ENCODE measurements at regions not wholly inside any gene's neighbourhood (a gene's known extent, or its start where the extent isn't known, plus 50 kb on each side); places are given as distances from the start of the nearest gene placed in this dataset.

- no peak for TF ChIP-seq POLR2A (IDR thresholded peaks at IDR 0.05)
- TF ChIP-seq CTCF (IDR thresholded peaks at IDR 0.05), result no peak
- no peaks in the 10 kb centered on the region for H3K9me3 ChIP-seq (replicated peaks in 1 of 3)
Observed at GRCh38 chr12:84077679-84078078, 834.9 kb downstream of the SLC6A15 start.

DNA sequence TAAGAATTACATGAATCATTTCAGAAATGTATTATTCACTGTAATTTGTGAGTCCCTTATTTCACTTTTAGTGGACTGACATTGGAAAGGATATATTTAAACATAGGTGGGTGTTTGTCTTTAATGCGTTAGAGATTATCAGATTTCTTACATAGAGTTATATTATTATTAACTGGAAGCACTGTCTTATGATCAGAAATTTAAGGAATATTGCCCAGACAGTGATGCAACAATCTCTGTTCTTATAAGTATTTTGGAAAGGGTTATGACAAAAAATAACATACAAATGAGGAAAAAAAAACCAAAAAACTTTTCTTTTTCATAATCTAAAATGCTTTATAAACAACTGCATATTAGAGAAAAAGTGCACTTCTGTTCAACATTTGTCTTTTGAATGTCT is 836.6 kb downstream of the SLC6A15 start:
- TF ChIP-seq POLR2A (IDR thresholded peaks at IDR 0.05) (no peak), CTCF (IDR thresholded peaks at IDR 0.05) (no peak)
- H3K36me3 ChIP-seq (replicated peaks in 1 of 2), result no peaks in the 10 kb centered on the region
- no peak overlapping the region for H3K27ac ChIP-seq
- WGBS, 4 donors, result 80 to 87% (median 83%) methylated on average over 1 of the region's 1 CpG
- no peaks in the 10 kb centered on the region for H3K9me3 ChIP-seq (replicated peaks in 1 of 3)
- no peaks in the 10 kb centered on the region for H3K27me3 ChIP-seq
- no peaks in the 10 kb centered on the region for H3K4me1 ChIP-seq (replicated peaks in 1 of 2)
- intact Hi-C loops (cut with DNase I), result no loop called here
- no peak overlapping the region for H3K4me3 ChIP-seq
- DNase-seq, result no peak

More at GRCh38 chr12:84077679-84078078, 834.9 kb downstream of the SLC6A15 start:
- intact Hi-C loops (cut with DNase I), result no loop called here
- H3K27ac ChIP-seq, result no peak overlapping the region
- H3K4me3 ChIP-seq, result no peak overlapping the region
- H3K36me3 ChIP-seq (replicated peaks in 1 of 2), result no peaks in the 10 kb centered on the region
- no peak for DNase-seq
- no peaks in the 10 kb centered on the region for H3K27me3 ChIP-seq
- H3K4me1 ChIP-seq (replicated peaks in 1 of 2), result no peaks in the 10 kb centered on the region

DNA sequence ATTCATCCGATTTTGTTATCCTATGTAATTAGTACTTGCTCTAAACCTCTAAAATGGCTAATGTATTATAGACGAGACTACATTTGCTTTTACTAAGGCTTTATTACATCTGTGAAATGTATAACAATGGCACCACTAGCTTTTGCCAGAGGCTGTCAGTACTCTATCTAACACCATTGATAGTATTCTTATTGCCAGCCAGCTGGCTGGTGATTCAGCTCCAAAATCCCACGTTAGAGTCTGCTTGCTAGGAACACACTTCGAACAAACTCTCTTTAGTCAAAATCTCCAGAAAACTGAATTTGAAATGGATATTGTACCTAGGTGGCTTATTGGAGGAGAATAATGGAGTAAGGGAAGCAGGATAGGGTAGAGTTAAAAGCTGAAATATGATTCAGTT is 839.2 kb downstream of the SLC6A15 start:
- 68 to 77% (median 70%) methylated on average over 4 of the region's 4 CpGs for WGBS, 4 donors
- TF ChIP-seq CTCF (IDR thresholded peaks at IDR 0.05) (no peak), POLR2A (IDR thresholded peaks at IDR 0.05) (no peak)
- DNase-seq, result no peak

GRCh38 chr12:84072961-84073360 is 839.6 kb downstream of the SLC6A15 start:
- Histone ChIP-seq H3K4me3 (no peak overlapping the region), H3K27ac (no peak overlapping the region), H3K36me3 (replicated peaks in 1 of 2) (no peaks in the 10 kb centered on the region), H3K4me1 (replicated peaks in 1 of 2) (no peaks in the 10 kb centered on the region), H3K9me3 (replicated peaks in 1 of 3) (no peaks in the 10 kb centered on the region), H3K27me3 (no peaks in the 10 kb centered on the region)
- DNase-seq, result no peak
- TF ChIP-seq CTCF (IDR thresholded peaks at IDR 0.05) (no peak), POLR2A (IDR thresholded peaks at IDR 0.05) (no peak)
- intact Hi-C loops (cut with DNase I), result no loop called here

More for the DNA sequence above, 839.2 kb downstream of the SLC6A15 start:
- no peak overlapping the region for H3K4me3 ChIP-seq
- no peaks in the 10 kb centered on the region for H3K36me3 ChIP-seq (replicated peaks in 1 of 2)
- no peaks in the 10 kb centered on the region for H3K27me3 ChIP-seq
- no peaks in the 10 kb centered on the region for H3K4me1 ChIP-seq (replicated peaks in 1 of 2)
- H3K9me3 ChIP-seq (replicated peaks in 1 of 3), result no peaks in the 10 kb centered on the region
- no peak overlapping the region for H3K27ac ChIP-seq
- intact Hi-C loops (cut with DNase I), result no loop called here

All from adrenal gland (tissue), 9 donors.